Smooth muscle cell of the brain vasculature (primary cell): ENCODE measurements at regions not wholly inside any gene's neighbourhood (a gene's known extent, or its start where the extent isn't known, plus 50 kb on each side); places are given as distances from the start of the nearest gene placed in this dataset.
"Not testable (repeated sequence)": the region's sequence is repeated elsewhere in the genome, so short reads cannot be mapped to it uniquely, and the experiment has no call there.

Experiments
- DNase-seq: peaks from one replicate; pipeline ENCODE4 v3.0.0-alpha.2; 2012; ENCODE audit warnings: low read depth, low spot score

DNA sequence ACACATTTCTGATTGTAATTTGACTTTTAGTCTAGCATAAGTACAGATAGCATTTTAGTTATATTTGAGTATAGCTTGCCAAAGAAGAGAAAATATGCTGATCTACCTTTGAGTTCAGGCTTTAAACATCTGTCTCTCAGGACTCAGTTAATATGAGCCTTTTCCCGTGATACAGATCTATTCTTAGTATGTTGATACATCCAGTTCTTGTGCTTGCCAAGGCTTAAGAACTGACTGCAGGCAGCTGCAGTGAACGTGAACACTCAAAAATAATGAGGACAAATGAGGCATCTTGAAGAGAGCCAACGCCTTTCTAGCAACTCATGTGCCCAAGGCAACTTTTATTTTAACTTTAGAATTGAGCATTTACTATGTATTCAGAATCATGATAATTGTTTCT is 325.5 kb downstream of the SI start:
- DNase-seq: no peak

DNA sequence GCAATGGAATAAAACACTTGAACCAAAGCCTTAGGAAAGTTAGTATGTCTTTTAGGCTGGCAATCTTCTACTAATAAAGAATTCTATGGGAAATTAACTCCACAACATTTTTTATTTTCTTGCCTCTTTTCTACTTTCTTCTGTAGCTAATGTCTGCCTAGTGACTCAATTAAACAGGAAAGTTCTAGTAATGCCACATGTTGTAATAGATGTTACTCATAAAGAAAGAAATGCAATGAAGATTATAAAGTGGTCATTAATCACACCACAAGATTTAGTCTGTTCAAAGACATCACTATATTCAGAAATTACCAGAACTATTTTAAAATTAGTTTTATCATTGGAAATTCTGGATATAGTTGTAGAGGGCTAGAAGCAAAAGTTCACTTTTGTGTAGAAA is 329.7 kb downstream of the SI start:
- DNase-seq: no peak

DNA sequence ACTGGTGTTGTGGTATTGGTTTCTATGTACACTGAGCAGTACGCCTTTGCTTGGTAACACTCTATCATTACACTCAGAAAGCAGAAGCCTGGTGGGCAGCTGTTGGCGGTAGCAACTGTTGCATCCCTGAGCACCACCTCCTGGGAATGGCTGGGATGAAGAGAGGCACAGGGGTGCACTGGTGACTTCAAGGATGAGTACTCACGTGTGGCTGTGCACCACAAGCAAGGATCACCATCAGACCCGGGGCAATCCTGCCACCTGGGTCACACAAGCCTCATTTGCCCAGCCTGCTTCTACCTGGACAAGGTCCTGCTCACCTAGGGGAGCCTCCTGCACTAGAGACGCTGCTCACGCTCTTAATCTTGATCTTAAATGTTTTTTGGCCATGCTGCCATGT is 336.4 kb downstream of the SI start:
- DNase-seq: no peak

DNA sequence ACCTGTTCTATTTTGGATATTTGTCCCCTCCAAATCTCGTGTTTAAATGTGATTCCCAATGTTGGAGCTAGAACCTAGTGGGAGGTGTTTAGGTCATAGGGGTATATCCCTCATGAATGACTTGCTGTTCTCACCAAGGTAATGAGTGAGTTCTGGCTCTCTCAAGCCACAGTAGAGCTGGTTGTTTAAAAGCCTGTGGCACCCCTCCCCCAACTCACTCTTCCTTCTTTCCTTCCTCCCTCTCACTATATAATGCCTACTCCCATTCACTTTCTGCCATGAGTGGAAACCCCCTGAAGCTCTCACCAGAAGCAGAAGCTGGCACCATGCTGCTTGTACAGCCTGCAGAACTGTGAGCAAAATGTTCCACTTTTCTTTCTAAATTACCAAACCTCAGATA is 341.1 kb downstream of the SI start:
- no peak for DNase-seq

DNA sequence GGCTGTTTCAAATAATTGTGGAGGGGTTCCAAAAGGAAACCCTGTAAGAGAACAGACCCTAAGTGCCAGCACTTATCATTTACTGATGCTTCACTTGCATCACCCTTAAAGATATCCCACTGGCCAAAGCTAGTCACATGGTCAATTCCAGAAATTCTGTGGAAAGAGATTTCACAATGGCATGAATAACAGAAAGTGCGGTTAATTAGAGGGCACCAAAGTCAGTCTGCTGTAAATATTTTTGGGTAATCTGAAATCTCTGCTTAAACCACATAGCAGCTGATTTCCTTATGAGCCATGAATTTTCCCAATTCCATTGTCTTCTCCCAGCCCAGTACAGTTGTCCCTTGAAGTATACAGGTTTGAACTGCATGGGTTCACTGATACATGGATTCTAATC is 346.1 kb downstream of the SI start:
- DNase-seq: no peak

DNA sequence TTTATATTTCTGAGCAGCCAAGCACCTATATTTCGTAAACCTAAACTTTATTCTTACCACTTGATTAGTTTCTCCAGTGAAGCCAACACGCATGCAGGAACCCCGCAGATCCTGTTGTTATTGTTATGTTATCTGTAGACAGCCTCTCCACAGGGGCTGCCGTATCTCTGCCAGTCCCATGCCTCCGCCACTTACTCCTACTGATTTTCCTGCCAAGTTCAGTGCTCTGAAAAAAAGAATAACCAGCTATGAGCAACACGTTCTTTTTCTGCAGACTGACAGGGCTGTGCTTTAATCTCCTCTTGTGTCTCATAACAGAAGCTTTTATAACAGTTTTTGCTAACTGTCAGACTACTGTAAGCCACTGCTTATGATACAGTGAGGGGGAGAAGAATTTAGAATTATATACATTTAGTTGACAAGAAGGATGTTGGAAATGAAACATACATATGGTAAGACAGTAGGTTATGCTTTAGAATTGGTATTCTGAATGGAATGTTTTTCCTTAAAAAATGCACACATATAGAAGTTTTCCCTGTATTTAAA is 347.4 kb downstream of the SI start:
- no peak for DNase-seq

DNA sequence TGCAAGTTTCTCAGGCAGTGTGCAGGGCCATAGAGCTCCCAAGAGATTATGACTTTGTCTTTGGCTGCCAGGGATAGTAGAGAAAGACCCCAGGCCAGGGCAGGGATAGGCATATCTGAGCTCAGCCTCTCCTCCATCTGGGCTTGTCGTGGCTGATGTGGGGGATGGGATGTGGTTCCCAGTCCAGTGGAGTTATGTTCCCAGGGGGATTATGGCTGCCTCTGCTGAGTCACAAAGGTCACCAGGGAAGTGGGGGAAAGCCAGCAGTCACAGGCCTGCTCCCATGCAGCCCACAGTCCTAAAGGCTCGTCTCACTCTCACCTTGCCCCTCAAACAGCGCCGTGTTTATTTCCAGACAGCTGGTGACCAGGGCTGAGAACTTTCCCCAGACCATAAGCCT is 354.9 kb downstream of the SI start:
- no peak for DNase-seq

DNA sequence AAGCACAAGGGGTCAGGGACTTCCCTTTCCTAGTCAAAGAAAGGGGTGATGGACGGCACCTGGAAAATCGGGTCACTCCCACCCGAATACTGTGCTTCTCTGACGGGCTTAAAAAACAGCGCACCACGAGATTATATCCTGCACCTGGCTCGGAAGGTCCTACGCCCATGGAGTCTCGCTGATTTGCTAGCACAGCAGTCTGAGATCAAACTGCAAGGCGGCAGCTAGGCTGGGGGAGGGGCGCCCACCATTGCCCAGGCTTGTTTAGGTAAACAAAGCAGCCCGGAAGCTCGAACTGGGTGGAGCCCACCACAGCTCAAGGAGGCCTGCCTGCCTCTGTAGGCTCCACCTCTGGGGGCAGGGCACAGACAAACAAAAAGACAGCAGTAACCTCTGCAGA is 375.5 kb downstream of the SI start:
- DNase-seq: not testable (repeated sequence)

DNA sequence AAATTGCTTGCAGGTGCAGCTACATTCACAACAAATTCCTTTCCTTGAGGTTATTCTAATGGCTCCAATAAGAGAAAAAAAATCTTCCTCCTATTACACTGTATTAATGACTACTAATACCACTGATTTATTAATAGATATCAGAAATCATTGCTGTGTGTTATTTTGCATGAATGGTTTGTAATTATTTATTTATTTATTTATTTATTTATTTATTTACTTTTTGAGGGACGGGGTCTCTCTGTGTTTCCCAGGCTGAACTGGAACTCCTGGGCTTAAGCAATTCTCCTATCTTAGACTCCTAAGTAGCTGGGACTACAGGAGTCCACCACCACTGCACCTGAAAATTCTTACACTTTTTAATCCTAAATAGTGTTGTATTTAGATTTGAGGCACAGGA is 390.4 kb downstream of the SI start:
- no peak for DNase-seq

DNA sequence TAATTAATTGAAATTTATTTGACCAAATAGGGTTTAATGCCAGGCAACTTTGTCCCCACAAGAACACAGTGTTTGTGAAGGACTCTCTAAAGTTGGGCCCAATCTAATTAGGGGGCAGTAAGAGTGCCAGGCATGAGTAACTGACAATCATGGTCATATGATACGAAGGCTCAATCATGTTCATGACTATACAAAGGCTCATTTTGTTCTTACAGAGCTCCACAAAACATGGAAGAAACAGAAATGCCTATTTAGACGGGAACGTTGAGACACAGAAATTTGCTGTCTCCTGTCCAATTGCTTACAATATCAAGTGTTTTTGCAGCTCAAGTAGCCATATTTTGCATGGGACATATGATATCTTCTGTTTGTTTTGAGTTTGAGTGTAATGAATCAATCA is 391.1 kb downstream of the SI start:
- DNase-seq: no peak

DNA sequence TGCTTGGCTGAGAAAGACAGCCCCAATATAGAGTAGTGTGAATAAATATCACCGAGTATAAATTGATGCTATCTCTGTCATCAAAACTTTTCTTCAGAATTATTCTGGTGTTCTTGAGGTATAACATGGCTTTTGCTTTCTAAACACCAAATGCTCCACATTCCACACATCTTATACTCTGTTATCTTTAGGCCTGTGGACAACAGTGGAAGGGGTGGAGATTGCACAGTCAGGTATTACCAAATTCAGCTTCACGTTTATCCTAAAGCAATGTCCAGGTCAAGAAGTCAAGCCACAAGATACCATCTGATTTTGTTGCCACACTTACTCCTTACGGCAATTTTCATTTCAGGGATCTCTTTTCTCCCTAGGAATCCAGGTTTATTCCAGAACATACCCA is 394.8 kb downstream of the SI start:
- DNase-seq: no peak

DNA sequence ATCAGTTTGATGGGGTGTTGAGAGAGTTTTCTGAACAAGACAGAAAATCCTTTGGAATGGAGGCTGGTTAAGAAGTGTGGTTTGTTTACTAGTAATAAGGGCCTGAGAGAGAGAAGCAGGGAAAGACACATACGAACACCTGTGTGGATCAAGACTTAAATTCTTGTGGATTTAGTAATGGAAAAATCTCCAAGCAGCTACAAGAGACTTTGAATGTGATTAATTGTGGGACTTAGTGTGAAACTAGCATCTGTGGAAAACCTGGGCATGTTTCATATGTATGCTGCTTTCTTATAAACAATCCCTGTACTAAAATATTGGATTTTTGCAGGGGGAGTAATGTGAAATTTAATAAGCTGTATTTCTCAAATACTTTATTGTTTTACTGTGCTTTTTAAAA is 399.1 kb downstream of the SI start:
- DNase-seq: no peak

DNA sequence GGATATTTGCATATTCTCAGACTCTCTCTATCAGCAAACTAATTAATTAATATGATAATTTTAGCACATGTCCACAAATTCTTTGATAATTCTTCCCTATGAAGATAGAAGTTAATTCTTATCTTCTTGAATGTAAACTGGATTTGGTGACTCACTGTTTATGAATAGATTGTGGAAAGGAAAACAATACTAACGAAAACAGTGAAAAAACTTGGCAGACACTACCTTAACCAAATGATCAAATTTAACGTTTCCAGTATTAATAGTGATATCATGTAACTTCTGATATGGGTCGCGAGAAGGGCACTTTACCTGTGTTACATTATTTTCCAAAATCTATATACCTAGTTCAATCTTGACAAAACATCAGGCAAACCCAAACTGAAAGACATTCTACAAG is 401.0 kb downstream of the SI start:
- no peak for DNase-seq

DNA sequence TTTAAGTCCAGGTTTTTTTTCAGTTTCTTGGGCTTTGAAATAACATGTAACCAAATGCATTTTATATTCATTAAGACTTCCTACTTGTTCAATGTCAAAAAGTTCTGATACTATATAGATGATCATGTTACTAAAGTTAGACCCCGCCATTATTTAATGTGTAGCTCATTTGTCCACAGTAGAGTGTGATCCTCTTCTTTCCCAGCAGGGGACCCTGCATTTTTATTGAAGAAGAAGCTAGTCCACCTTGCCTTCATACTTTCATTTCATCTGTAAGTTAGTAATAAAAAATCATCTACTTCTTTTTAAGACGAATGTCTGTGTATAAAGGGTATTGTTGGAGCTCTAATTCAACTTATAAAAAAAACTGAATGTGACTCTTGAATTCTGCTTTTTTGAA is 404.6 kb downstream of the SI start:
- DNase-seq: no peak

DNA sequence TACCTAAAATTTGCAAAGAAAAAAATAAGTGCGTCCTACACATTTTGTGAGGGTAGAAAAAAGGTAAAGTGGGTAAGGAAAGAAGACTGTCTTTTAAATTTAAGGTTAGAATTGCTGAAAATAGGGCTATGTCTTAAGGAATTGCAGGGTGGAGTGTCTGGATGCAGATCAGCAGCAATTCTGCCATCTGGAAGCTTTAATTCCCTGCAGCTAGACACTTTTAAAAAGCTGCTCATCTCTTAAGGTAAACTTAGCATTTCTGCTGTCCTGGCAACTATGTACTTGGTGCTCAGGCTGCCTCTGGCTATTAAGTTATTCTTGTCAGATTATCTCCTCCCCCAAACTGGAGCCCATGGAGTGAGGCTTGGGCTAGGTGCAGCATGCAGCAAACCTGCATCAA is 420.2 kb downstream of the SI start:
- DNase-seq: no peak

DNA sequence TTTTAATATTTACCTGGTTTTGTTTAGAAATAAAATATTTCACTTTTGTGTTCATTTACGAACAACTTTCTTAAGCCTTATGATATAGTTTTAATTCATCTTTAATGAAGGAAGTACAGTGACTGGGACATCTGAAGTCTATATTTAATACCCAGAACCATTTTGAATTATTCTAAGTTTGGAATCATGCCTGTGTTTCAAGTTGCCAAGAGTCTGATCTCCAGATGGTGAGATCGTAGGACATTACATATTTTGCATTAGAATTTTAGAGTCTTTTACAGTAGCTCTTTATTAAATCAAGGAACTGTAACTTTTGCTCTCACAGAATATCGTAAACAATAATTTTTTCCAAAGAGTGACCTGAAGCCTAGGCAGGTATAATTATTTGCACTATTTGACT is 420.7 kb downstream of the SI start:
- no peak for DNase-seq

DNA sequence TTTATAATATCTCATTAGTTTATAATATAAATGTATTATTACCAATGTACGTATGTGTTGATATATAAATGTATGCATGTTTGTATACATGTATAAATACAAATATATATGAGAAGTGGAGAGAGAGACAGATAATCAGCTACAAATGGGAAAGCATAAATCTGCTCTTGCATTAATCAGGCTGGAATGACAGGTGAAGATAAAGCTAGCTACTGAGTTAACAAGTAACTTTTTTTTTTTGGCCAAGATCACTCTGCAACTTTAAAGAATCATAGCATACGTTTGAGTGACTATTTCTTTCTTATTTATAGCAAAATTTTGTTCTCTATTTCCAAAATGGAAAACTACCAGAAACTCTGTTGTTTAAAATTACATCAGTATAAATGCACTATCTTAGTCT is 422.8 kb downstream of the SI start:
- no peak for DNase-seq

DNA sequence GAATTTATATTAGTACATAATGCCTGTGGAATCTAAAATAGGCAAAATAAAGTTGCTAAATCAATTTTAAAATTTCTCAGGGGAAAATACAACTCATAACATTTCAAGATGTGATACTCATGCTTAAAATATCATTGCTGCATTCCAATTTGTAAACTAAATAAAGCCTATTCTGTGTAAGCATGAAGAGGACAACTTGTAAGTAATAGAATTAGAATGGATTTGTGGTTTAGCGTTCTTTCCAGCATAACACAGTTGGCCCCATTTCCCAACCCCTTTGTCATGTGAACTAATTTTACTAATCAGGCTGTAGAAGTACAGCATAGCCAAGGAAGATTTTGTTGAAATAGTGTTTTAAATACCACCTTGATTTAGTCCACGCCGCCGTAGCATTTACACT is 437.2 kb downstream of the SI start:
- DNase-seq: no peak

DNA sequence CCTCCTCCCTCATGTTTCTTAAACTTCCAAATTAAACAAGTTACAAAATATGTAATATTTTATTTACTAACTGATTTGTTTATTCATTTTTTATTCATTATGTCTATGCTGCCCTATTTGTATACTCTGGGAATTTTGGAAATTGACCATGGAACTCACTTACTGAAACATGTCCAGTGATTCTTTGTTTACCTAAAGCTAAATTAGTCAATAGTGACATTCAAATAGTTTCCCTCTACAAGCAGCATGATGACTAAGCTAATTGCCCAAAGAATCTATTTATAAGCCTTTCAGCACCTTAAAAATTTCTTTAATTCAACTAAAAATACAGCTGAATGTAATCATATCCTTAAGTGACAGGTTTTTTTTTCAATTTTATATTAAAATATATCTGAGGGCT is 437.7 kb downstream of the SI start:
- DNase-seq: no peak

DNA sequence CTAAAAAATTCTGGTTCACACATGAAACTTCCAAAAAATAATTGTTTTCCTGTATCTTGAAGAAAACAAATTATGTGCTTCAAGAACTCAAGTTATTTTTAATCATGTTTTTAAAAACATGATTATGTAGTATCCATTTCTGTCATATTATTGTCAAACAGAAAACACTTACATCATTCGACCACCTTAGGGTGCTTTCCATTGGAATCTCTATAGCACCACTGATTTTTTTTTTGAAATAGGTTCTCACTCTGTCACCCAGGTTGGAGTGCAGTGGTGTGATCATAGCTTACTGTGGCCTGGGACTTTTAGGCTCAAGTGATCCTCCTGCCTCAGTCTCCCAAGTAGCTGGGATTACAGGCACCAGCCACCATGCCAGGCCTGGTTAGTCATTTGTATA is 457.3 kb downstream of the SI start:
- no peak for DNase-seq

DNA sequence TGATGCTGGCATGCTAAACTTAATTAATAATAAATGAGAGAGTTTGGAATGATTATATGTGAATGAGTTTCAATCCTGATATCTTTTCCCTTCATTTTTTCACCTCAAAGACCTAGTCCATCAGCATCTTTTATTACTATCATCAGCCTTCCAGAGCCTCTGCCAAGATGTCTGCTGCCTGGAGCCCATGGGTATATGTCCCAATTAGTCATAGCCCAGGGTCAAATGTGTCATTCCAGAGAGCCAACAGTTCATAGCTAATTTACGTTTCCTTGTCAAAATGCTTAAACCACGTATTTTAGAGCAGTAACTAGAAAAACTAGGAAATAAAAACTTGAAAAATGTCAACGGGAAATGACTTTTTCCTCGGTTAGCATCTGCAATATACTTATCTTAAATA is 457.9 kb downstream of the SI start:
- DNase-seq: no peak

DNA sequence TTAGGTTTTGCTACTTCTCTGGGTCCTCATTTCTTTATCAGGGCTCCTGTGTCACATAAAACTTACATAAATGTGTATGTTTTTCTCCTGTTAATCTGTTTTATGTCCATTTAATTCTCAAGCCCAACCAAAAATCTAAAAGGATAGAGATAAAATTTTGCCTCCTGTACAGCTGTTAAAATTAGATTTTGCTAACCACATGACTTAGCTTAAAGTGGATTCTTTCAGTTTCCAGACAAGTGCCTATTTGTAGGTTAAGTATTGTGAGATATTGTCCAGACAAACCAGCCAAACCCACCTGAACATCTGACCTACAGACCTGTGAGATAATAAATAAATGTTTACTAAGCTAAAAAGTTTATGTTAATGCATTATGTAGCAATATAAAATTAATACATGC is 465.5 kb downstream of the SI start:
- no peak for DNase-seq

DNA sequence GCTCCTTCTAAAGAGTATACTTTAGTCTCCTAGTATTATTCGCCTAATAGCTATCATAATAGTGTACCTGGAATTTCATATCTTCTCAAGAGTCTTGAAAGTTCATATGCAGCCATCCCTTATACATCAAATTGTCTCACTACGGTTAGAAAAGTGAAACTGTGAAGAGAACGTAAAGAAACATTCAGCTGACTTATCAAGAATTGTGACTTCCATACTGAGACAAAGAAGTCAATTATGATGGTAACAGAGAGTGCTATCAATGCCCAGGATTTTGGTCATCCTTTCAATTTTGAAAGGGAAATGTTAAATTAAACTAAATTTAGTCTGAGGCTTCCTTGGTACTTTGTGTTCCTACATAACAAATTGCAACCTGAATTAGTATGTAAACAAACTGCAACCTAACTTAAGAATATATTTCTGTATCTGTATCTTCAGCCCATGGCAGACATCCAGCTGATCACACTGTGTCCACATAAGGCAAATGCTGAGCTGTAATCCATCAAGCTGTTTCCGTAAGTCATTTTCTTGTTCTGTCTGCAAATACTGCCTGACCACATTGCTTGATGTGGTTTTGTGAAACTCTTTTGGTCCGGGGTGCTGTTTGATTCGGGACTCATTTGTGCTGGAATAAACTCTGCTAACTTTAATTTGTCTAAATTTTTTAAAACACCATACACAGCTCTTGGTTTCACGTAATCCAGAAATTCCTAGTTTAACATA is 469.6 kb downstream of the SI start:
- DNase-seq: no peak

DNA sequence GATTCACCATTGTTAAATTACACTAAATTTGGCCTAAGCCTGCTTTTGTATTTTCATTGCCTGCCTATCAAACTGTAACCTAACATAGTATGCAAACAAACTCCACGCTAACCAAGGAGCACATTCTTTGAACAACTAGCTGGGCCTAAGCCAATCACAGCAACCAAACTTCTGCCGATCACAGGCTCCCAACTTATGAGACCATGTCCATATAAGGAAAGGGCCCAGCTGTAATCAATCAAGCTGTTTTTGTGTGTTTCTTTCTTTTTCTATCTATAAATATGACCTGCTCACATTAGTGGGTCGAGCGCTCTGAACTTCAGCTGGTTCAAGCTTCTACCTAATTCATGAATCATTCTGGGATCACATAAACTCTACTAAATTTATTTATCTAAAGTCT is 473.6 kb downstream of the SI start:
- no peak for DNase-seq
